Keratinocyte (primary cell): ENCODE measurements at regions not wholly inside any gene's neighbourhood (a gene's known extent, or its start where the extent isn't known, plus 50 kb on each side); places are given as distances from the start of the nearest gene placed in this dataset.

Source experiments
- EZH2 ChIP-seq: IDR thresholded peaks from one replicate; pipeline ENCODE4 v1.6.1; 2012; ENCODE audit warnings: inconsistent platforms, mild to moderate bottlenecking, low read length, moderate library complexity
- TF ChIP-seq, protein P1 (sequence below), 3 experiments: IDR thresholded peaks in 1 of 3; conservative IDR thresholded peaks in 1 of 3; optimal IDR thresholded peaks in 1 of 3; 2 replicates in 2 of 3; 3 replicates in 1 of 3; pipeline versions ENCODE3 to v1.5.1; 2011; ENCODE audit warnings: low read length in 3 of 3, mild to moderate bottlenecking in 3 of 3, moderate library complexity in 2 of 3, control low read depth in 1 of 3, inconsistent platforms in 1 of 3; ENCODE audit not compliant: insufficient read depth in 2 of 3; ENCODE audit errors: extremely low read depth in 1 of 3

DNA sequence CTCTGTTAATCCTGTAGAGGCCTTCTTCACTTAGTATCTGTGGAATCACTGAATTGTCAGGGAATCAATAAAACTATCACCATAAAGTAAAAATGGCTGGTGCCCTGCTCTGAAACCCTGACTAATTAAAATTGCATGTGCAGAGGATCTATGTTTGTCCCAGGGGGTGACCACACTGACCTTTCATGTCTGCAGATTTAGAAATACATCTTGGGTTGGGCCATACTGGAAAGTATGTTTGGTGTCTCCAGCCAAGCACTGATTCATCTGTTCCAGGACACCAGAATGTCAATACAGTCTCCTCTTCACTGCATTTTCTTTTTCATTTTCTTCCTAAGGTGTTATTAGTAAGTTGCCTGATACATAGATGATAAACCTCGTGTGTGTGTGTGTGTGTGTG, 490.9 kb upstream of the INTU start:
- TF ChIP-seq, protein P1, sequence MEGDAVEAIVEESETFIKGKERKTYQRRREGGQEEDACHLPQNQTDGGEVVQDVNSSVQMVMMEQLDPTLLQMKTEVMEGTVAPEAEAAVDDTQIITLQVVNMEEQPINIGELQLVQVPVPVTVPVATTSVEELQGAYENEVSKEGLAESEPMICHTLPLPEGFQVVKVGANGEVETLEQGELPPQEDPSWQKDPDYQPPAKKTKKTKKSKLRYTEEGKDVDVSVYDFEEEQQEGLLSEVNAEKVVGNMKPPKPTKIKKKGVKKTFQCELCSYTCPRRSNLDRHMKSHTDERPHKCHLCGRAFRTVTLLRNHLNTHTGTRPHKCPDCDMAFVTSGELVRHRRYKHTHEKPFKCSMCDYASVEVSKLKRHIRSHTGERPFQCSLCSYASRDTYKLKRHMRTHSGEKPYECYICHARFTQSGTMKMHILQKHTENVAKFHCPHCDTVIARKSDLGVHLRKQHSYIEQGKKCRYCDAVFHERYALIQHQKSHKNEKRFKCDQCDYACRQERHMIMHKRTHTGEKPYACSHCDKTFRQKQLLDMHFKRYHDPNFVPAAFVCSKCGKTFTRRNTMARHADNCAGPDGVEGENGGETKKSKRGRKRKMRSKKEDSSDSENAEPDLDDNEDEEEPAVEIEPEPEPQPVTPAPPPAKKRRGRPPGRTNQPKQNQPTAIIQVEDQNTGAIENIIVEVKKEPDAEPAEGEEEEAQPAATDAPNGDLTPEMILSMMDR (optimal IDR thresholded peaks at IDR 0.05 in 1 of 3, IDR thresholded peaks at IDR 0.05 in 1 of 3, conservative IDR thresholded peaks at IDR 0.05 in 1 of 3; ENCODE audit: extremely low read depth in 1 of 3, insufficient read depth in 2 of 3, low read length in 3 of 3), result no peak
- TF ChIP-seq EZH2, result no peak
